H1 (cell line): ENCODE measurements at regions not wholly inside any gene's neighbourhood (a gene's known extent, or its start where the extent isn't known, plus 50 kb on each side); places are given as distances from the start of the nearest gene placed in this dataset.

Experiments
- CTCF ChIA-PET: fragments of 300-600 bp; sonication (Branson Sonifier 250); formaldehyde crosslinking; loops from one replicate; lab custom pipeline; 2021; ENCODE audit not compliant: partially characterized antibody; lab: Charles Lee
- POLR2A ChIA-PET: fragments of 300-600 bp; sonication (Branson Sonifier 250); formaldehyde crosslinking; loops from one replicate; lab custom pipeline; 2021; ENCODE audit warnings: inconsistent platforms; ENCODE audit not compliant: partially characterized antibody; lab: Charles Lee
- DNase-seq, 2 experiments: peaks; one replicate each; pipeline versions ENCODE4 v3.0.0 to v3.0.0-alpha.2; 2010 to 2022; ENCODE audit warnings: low spot score in 2 of 2, low read depth in 1 of 2, mixed read lengths in 1 of 2
- FAIRE-seq: peaks from 2 replicates; lab custom pipeline; 2011; peaks lifted over from hg19 to GRCh38; lab: Jason Lieb, UNC
- H2AFZ ChIP-seq: 2 replicates; pipeline ENCODE4 v1.8.1; 2012; ENCODE audit warnings: low read length, inconsistent platforms
- H2AK5ac ChIP-seq: 2 replicates; pipeline ENCODE4 v1.6.1; 2013; ENCODE audit warnings: low read depth, low read length
- H2BK120ac ChIP-seq: replicated peaks from 2 replicates; pipeline ENCODE3; 2013; ENCODE audit warnings: low read depth, low read length, inconsistent platforms
- H2BK12ac ChIP-seq: 2 replicates; pipeline ENCODE4 v1.6.1; 2013; ENCODE audit warnings: low read depth, low read length
- H2BK15ac ChIP-seq: 2 replicates; pipeline ENCODE4 v1.6.1; 2013; ENCODE audit warnings: low read length
- H2BK20ac ChIP-seq: 2 replicates; pipeline ENCODE4 v1.6.1; 2013; ENCODE audit warnings: low read length
- H2BK5ac ChIP-seq: 2 replicates; pipeline ENCODE4 v1.6.1; 2013; ENCODE audit warnings: low read depth, low read length
- H3K14ac ChIP-seq: 2 replicates; pipeline ENCODE4 v1.6.1; 2013; ENCODE audit warnings: inconsistent platforms; ENCODE audit not compliant: insufficient read length
- H3K18ac ChIP-seq: 2 replicates; pipeline ENCODE4 v1.6.1; 2013; ENCODE audit warnings: low read length; ENCODE audit errors: extremely low read depth
- H3K23ac ChIP-seq: 2 replicates; pipeline ENCODE4 v1.6.1; 2013; ENCODE audit warnings: inconsistent platforms; ENCODE audit not compliant: insufficient read length
- H3K23me2 ChIP-seq: 2 replicates; pipeline ENCODE4 v1.6.1; 2013; ENCODE audit warnings: low read depth, low read length
- H3K27ac ChIP-seq: 2 replicates; pipeline ENCODE4 v1.6.1; 2011; ENCODE audit warnings: low read depth, low read length, inconsistent platforms
- H3K27me3 ChIP-seq, 4 experiments: replicated peaks in 1 of 4; 1 replicate in 1 of 4; 2 replicates in 3 of 4; pipeline versions ENCODE4 v1.6.1 to v1.8.1; 2011 to 2013; ENCODE audit warnings: low read length in 3 of 4, mild to moderate bottlenecking in 3 of 4, inconsistent platforms in 2 of 4, mixed read lengths in 2 of 4, moderate library complexity in 1 of 4; ENCODE audit not compliant: control insufficient read depth in 3 of 4, insufficient read depth in 3 of 4; ENCODE audit errors: extremely low read depth in 1 of 4
- H3K36me3 ChIP-seq, 4 experiments: 2 replicates each; pipeline versions ENCODE4 v1.6.1 to v1.8.1; 2011 to 2013; ENCODE audit warnings: mild to moderate bottlenecking in 4 of 4, low read length in 3 of 4, moderate library complexity in 2 of 4, control low read depth in 1 of 4, inconsistent platforms in 1 of 4; ENCODE audit not compliant: insufficient read depth in 4 of 4, control insufficient read depth in 2 of 4
- H3K4ac ChIP-seq: replicated peaks from 2 replicates; pipeline ENCODE3; 2013; ENCODE audit warnings: low read length, low read depth, mixed read lengths, inconsistent platforms; ENCODE audit not compliant: insufficient read length
- H3K4me1 ChIP-seq, 4 experiments: replicated peaks in 1 of 4; 1 replicate in 1 of 4; 2 replicates in 3 of 4; pipeline versions ENCODE4 v1.6.1 to v1.8.1; 2011 to 2013; ENCODE audit warnings: low read length in 3 of 4, inconsistent platforms in 2 of 4, mixed read lengths in 1 of 4; ENCODE audit not compliant: insufficient read depth in 4 of 4, control insufficient read depth in 3 of 4
- H3K4me2 ChIP-seq, 2 experiments: 2 replicates each; pipeline versions ENCODE4 v1.6.1 to v1.8.1; 2011 to 2013; ENCODE audit warnings: low read depth in 2 of 2, low read length in 2 of 2, control low read depth in 1 of 2, inconsistent platforms in 1 of 2, mild to moderate bottlenecking in 1 of 2; ENCODE audit not compliant: insufficient read depth in 1 of 2
- H3K4me3 ChIP-seq, 4 experiments: fragments of 200-600, 300-600 bp in 1 of 4; sonication (generic), shearing (Covaris generic), sonication (Bioruptor Twin) in 1 of 4; 2 replicates each; pipeline versions ENCODE4 v1.5.1 to v1.8.1; 2011 to 2016; ENCODE audit warnings: low read length in 4 of 4, low read depth in 3 of 4, control low read depth in 2 of 4, inconsistent platforms in 2 of 4, mild to moderate bottlenecking in 2 of 4, mixed read lengths in 1 of 4, moderate library complexity in 1 of 4; ENCODE audit not compliant: insufficient read depth in 2 of 4; ENCODE audit errors: extremely low read depth in 1 of 4
- H3K56ac ChIP-seq: replicated peaks from 2 replicates; pipeline ENCODE3; 2013; ENCODE audit warnings: low read depth, mild to moderate bottlenecking, mixed read lengths, low read length, inconsistent platforms; ENCODE audit not compliant: insufficient read length
- H3K79me1 ChIP-seq: 2 replicates; pipeline ENCODE4 v1.6.1; 2013; ENCODE audit warnings: low read depth, low read length, control low read depth
- H3K79me2 ChIP-seq, 2 experiments: 2 replicates each; pipeline versions ENCODE4 v1.6.1 to v1.8.1; 2012 to 2013; ENCODE audit warnings: low read length in 2 of 2, mild to moderate bottlenecking in 2 of 2, inconsistent platforms in 1 of 2; ENCODE audit not compliant: insufficient read depth in 2 of 2, control insufficient read depth in 1 of 2
- H3K9ac ChIP-seq, 4 experiments: replicated peaks in 1 of 4; 1 replicate in 1 of 4; 2 replicates in 3 of 4; pipeline versions ENCODE4 v1.6.1 to v1.8.1; 2011 to 2013; ENCODE audit warnings: low read depth in 3 of 4, low read length in 3 of 4, control low read depth in 2 of 4, mild to moderate bottlenecking in 2 of 4, moderate library complexity in 2 of 4, inconsistent platforms in 1 of 4; ENCODE audit errors: extremely low read depth in 1 of 4
- H3K9me3 ChIP-seq, 2 experiments: 2 replicates each; pipeline versions ENCODE4 v1.6.1 to v1.8.1; 2012 to 2013; ENCODE audit warnings: mild to moderate bottlenecking in 2 of 2, moderate library complexity in 2 of 2, control low read depth in 1 of 2, inconsistent platforms in 1 of 2, low read depth in 1 of 2, low read length in 1 of 2, mixed read lengths in 1 of 2; ENCODE audit not compliant: insufficient read depth in 2 of 2
- H4K20me1 ChIP-seq, 2 experiments: replicated peaks in 1 of 2; 2 replicates each; pipeline versions ENCODE3 to v1.8.1; 2011 to 2013; ENCODE audit warnings: inconsistent platforms in 2 of 2, low read length in 2 of 2, mild to moderate bottlenecking in 1 of 2; ENCODE audit not compliant: insufficient read depth in 2 of 2, control insufficient read depth in 1 of 2
- H4K5ac ChIP-seq: 2 replicates; pipeline ENCODE4 v1.6.1; 2013; ENCODE audit warnings: low read length, low read depth, mixed read lengths, inconsistent platforms; ENCODE audit not compliant: insufficient read length
- H4K8ac ChIP-seq: 2 replicates; pipeline ENCODE4 v1.8.0; 2013; ENCODE audit warnings: mild to moderate bottlenecking, moderate library complexity, low read length, inconsistent platforms; ENCODE audit not compliant: insufficient read depth; ENCODE audit errors: extremely low read depth
- H4K91ac ChIP-seq: replicated peaks from 2 replicates; pipeline ENCODE3; 2013; ENCODE audit warnings: low read length, mixed read lengths, inconsistent platforms; ENCODE audit not compliant: insufficient read length
- CEBPB ChIP-seq: IDR thresholded peaks from 2 replicates; pipeline ENCODE4 v1.6.1; 2012; ENCODE audit warnings: low read depth, low read length
- SIRT6 ChIP-seq: IDR thresholded peaks from one replicate; pipeline ENCODE4 v1.7.1; 2012; ENCODE audit warnings: low read length, inconsistent platforms
- SP1 ChIP-seq: IDR thresholded peaks from 2 replicates; pipeline ENCODE4 v1.6.1; 2011; ENCODE audit warnings: low read depth, low read length
- TBP ChIP-seq: IDR thresholded peaks from 2 replicates; pipeline ENCODE4 v1.6.1; 2011; ENCODE audit warnings: low read depth, low read length, improper control_type of control experiment
- WGBS, 2 experiments: shearing (Covaris generic) in 1 of 2; methylation state at CpG; one replicate each; pipeline versions ENCODE4 v1.1.6 to v1.1.7; 2013 to 2015; ENCODE audit warnings: low lambda C conversion rate in 2 of 2, mixed read lengths in 2 of 2, inconsistent platforms in 1 of 2, low coverage in 1 of 2, missing lambda C conversion rate in 1 of 2; ENCODE audit not compliant: insufficient replicate concordance in 2 of 2, insufficient coverage in 1 of 2, insufficient read length in 1 of 2; ENCODE audit errors: extremely low coverage in 1 of 2, missing lambda C conversion rate in 1 of 2; 5-methylcytosine and 5-hydroxymethylcytosine counted together
- TF ChIP-seq, protein P1 (sequence below): IDR thresholded peaks from 2 replicates; pipeline ENCODE4 v1.6.1; 2011; ENCODE audit warnings: low read length, improper control_type of control experiment

DNA sequence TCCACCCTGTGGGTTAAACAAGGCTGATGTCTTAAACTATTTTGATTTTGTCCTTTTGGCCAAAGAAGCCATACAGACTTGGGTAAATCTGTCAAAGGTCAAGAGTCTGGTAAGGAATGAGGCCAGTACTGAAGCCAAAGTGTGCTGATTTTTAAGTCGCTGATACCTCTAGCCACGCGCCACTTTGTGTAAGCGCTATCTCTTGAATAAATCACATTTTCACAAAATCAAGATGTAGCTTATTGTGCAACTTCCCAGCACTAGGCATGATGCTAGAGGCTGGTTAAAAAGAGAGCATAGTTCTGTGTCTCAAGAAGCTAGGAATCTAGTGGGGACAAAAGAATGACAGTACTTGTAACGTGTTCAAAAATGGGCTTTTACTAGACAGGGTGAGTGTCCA is 510.6 kb upstream of the RAB6C start:
- ChIA-PET CTCF (interaction anchor here (1.0 kb wide), 1 partner anchor 57 kb away, joined by 4 read pairs; no protein-coding TSS in a partner anchor), POLR2A (no interaction called here)
- Histone ChIP-seq H3K14ac (no peak overlapping the region), H3K4me3 (no peak overlapping the region), H3K27me3 (no peaks in the 10 kb centered on the region), H2AK5ac (no peak overlapping the region), H2BK12ac (no peak overlapping the region), H2BK5ac (no peak overlapping the region), H2BK20ac (no peak overlapping the region), H3K27ac (no peak overlapping the region), H4K91ac (no peak overlapping the region), H3K9me3 (peaks cover 0 to 10% of the 10 kb centered on the region in 2 experiments; a peak in 1 of 4 replicates), H3K79me2 (no peaks in the 10 kb centered on the region), H3K56ac (no peak overlapping the region), H3K36me3 (no peaks in the 10 kb centered on the region), H4K20me1 (no peaks in the 10 kb centered on the region), H2AFZ (no peak overlapping the region), H2BK120ac (no peak overlapping the region), H3K4me2 (no peak overlapping the region), H4K8ac (no peak overlapping the region), H3K79me1 (no peaks in the 10 kb centered on the region), H3K9ac (no peak overlapping the region), H3K23ac (no peak overlapping the region), H2BK15ac (no peak overlapping the region), H3K4ac (no peak overlapping the region), H4K5ac (no peak overlapping the region), H3K18ac (no peak overlapping the region), H3K4me1 (no peaks in the 10 kb centered on the region), H3K23me2 (no peaks in the 10 kb centered on the region)
- 98% methylated on average over 5 of the region's 5 CpGs; no CpG with 5 or more reads in 1 of the 2 experiments for WGBS, 2 experiments
- DNase-seq: no peak
- no peak for FAIRE-seq
- TF ChIP-seq, protein P1, sequence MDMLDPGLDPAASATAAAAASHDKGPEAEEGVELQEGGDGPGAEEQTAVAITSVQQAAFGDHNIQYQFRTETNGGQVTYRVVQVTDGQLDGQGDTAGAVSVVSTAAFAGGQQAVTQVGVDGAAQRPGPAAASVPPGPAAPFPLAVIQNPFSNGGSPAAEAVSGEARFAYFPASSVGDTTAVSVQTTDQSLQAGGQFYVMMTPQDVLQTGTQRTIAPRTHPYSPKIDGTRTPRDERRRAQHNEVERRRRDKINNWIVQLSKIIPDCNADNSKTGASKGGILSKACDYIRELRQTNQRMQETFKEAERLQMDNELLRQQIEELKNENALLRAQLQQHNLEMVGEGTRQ: no peak
- no peak for TF ChIP-seq CEBPB
- TF ChIP-seq TBP: no peak
- no peak for TF ChIP-seq SIRT6
- TF ChIP-seq SP1: no peak
